Mononuclear cell (primary cell): ENCODE measurements at regions not wholly inside any gene's neighbourhood (a gene's known extent, or its start where the extent isn't known, plus 50 kb on each side); places are given as distances from the start of the nearest gene placed in this dataset.

Source experiments
- H3K27me3 ChIP-seq: 2 replicates; pipeline ENCODE4 v1.6.0; 2011; ENCODE audit warnings: low read length, control low read depth; ENCODE audit not compliant: insufficient read depth
- H3K4me1 ChIP-seq: 2 replicates; pipeline ENCODE4 v1.5.1; 2011; ENCODE audit warnings: mild to moderate bottlenecking, low read length, control low read depth; ENCODE audit not compliant: insufficient read depth
- H3K4me3 ChIP-seq: 2 replicates; pipeline ENCODE4 v1.5.1; 2011; ENCODE audit warnings: mild to moderate bottlenecking, low read length, moderate library complexity
- H3K9me3 ChIP-seq: 2 replicates; pipeline ENCODE4 v1.5.1; 2011; ENCODE audit warnings: low read depth, mild to moderate bottlenecking, control low read depth, low read length

DNA sequence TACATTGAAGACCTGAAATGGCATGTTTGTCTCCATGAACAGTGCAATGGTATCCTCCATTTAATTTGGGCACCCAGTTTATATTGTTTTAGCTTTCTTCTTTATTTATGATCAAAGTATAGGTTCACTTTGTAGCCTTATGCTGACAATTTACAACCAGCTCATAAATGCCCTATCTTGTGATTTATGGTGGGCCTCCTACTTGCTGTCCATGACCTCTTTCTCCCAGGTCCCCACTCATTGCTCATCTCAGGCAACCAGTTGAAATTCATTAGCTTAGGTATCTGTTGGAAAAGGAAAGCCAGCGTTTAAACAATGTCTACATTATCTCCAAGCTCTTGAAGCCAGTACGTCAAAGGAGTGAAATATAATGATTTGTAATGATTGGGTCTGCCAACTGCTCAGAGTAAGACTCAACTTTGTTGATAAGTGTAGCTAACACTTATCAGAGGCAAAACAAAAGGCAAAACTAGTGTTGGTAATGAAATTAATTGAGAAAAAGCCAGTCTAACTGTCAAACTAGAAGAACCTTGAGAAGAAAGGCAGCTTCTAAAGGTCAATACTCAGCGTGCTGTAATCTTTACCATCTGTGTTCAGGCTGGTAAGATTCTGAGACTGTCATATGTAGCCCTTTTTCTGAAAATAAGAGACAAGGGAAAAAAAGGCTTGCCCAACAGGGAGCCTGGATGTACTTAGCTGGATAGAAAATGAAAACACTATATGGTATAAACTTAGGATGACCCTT is 695.9 kb downstream of the EPHA4 start:
- no peaks in the 10 kb centered on the region for H3K4me1 ChIP-seq
- H3K4me3 ChIP-seq: no peak overlapping the region
- no peaks in the 10 kb centered on the region for H3K27me3 ChIP-seq
- no peaks in the 10 kb centered on the region for H3K9me3 ChIP-seq

DNA sequence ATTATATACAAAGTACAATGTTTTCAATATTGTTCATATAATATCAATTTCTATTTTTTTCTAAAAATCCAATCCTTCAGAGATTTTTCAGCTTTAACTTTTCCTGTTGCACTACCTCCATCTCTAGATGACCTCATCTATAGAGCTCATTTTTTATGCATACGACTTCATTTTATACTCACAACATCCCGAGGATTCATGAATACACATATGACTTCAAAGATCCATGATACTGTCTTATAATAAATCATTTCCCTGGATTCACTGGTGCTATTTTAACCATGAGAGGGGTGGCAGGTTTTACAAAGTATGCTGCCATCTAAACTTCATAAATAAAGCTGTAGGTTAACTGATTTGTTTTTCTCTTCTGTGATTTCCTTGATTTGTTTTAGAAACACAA is 694.6 kb downstream of the EPHA4 start:
- Histone ChIP-seq H3K4me1 (no peaks in the 10 kb centered on the region), H3K9me3 (no peaks in the 10 kb centered on the region), H3K27me3 (no peaks in the 10 kb centered on the region), H3K4me3 (no peak overlapping the region)

- Histone ChIP-seq H3K4me3 (no peak overlapping the region), H3K9me3 (no peaks in the 10 kb centered on the region), H3K4me1 (no peaks in the 10 kb centered on the region), H3K27me3 (no peaks in the 10 kb centered on the region)
Observed at GRCh38 chr2:220877897-220878296, 694.2 kb downstream of the EPHA4 start.

GRCh38 chr2:220880623-220881596 is 691.2 kb downstream of the EPHA4 start:
- no peak overlapping the region for H3K4me3 ChIP-seq
- no peaks in the 10 kb centered on the region for H3K9me3 ChIP-seq
- H3K27me3 ChIP-seq: no peaks in the 10 kb centered on the region
- H3K4me1 ChIP-seq: no peaks in the 10 kb centered on the region

DNA sequence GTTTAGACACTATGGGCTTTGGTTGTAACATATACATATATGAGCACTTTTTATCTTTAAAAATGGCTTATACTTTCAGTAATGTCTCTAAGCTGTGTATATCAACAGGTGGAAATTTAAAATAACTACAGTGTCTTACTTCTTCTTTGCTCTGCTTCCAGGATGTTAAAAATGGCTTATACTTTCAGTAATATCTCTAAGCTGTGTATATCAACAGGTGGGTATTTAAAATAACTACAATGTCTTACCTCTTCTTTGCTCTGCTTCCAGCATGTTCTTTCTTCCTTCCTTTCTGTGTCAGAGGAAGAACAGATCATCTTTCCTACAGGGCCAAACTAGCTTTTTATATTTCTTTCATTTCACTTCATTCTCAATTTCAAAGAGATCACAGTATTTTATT is 689.6 kb downstream of the EPHA4 start:
- H3K4me1 ChIP-seq: no peaks in the 10 kb centered on the region
- H3K9me3 ChIP-seq: no peaks in the 10 kb centered on the region
- no peak overlapping the region for H3K4me3 ChIP-seq
- H3K27me3 ChIP-seq: no peaks in the 10 kb centered on the region

DNA sequence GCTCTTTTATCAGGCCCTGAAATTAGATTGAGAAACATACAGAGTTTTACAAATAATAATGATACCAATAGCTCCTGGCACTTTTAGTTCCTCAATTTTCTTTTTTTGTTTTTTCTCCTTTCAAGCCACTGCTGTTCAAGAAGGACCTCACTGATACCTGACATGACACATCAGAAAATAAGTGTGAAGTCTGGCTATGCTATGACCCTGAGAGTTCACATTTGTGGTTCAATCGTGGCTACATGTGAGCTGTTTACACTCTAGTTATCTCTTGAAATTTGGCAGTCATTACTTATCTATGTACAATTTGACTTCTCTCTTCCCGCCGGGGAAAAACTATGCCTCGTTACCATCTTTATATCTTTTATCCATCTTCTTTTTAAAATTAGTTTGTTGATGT is 686.5 kb downstream of the EPHA4 start:
- H3K9me3 ChIP-seq: no peaks in the 10 kb centered on the region
- no peaks in the 10 kb centered on the region for H3K27me3 ChIP-seq
- no peak overlapping the region for H3K4me3 ChIP-seq
- no peaks in the 10 kb centered on the region for H3K4me1 ChIP-seq

DNA sequence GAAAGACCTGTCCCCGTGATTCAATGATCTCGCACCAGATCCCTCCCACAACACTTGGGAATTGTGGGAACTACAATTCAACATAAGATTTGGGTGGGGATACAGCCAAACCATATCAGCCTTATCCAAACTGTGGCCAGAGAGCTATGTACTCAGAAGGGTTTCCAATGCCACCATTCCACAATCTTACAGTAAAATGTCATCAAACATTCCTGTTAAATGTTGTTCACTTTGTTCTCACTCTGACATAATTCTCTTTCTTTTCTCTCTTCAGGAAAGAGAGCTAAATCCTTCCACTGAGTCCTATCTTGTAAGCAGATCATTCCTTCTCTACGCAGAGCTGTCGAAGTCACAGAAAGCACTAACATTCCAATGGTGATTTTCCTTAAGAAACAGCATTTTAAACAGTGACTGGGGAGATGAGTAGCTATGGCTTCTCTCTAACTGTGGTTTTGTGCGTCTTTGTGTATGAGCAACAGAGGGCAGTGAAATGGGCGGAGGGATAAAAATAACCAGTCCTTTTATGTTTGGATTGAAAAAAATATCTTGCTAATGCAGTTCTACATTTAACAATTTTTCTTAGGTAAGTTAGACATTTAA is 684.7 kb downstream of the EPHA4 start:
- Histone ChIP-seq H3K9me3 (no peaks in the 10 kb centered on the region), H3K27me3 (no peaks in the 10 kb centered on the region), H3K4me3 (no peak overlapping the region), H3K4me1 (no peaks in the 10 kb centered on the region)

GRCh38 chr2:220887876-220888275 is 684.2 kb downstream of the EPHA4 start:
- H3K4me3 ChIP-seq: no peak overlapping the region
- no peaks in the 10 kb centered on the region for H3K4me1 ChIP-seq
- H3K9me3 ChIP-seq: no peaks in the 10 kb centered on the region
- no peaks in the 10 kb centered on the region for H3K27me3 ChIP-seq

- Histone ChIP-seq H3K9me3 (no peaks in the 10 kb centered on the region), H3K4me3 (no peak overlapping the region), H3K27me3 (no peaks in the 10 kb centered on the region), H3K4me1 (no peaks in the 10 kb centered on the region)
Observed at GRCh38 chr2:220890931-220891330, 681.2 kb downstream of the EPHA4 start.

GRCh38 chr2:220891405-220891804 is 680.7 kb downstream of the EPHA4 start:
- no peak overlapping the region for H3K4me3 ChIP-seq
- no peaks in the 10 kb centered on the region for H3K27me3 ChIP-seq
- H3K9me3 ChIP-seq: no peaks in the 10 kb centered on the region
- H3K4me1 ChIP-seq: no peaks in the 10 kb centered on the region

DNA sequence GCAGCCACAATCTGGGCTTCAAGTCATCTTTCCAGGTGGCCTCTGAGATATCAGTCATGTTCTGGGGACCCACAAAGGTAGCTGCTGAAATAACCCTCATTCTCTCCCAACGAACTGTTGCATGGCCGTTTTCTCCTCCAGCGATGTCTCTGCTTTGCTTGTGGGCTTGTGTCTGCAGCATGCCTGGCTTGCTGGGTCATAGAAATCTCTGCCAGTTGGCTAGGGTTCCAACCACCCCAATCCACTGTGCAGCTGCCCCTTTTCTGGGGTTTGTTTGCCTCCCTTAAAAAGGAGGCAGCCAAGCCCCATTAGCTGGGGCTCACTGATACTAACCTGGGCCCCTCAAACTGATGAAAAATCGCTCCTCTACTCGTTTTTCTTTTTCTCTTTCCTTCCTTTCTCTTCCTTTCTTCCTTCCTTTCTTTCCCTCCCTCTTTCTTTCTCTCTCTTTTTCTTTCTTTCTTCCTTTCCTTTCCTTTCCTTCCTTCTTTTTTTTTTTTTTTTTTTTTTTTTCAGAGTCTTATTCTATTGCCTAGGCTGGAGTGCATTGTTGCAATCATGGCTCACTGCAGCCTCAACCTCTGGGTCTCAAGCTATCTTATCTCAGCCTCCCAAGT is 680.0 kb downstream of the EPHA4 start:
- Histone ChIP-seq H3K27me3 (no peaks in the 10 kb centered on the region), H3K4me3 (no peak overlapping the region), H3K9me3 (no peaks in the 10 kb centered on the region), H3K4me1 (no peaks in the 10 kb centered on the region)

GRCh38 chr2:220893411-220893810 is 678.7 kb downstream of the EPHA4 start:
- Histone ChIP-seq H3K4me1 (no peaks in the 10 kb centered on the region), H3K9me3 (no peaks in the 10 kb centered on the region), H3K4me3 (no peak overlapping the region)

GRCh38 chr2:220894069-220894468 is 678.0 kb downstream of the EPHA4 start:
- Histone ChIP-seq H3K4me3 (no peak overlapping the region), H3K4me1 (no peaks in the 10 kb centered on the region), H3K9me3 (no peaks in the 10 kb centered on the region), H3K27me3 (no peaks in the 10 kb centered on the region)

More at GRCh38 chr2:220893411-220893810, 678.7 kb downstream of the EPHA4 start:
- H3K27me3 ChIP-seq: no peaks in the 10 kb centered on the region

DNA sequence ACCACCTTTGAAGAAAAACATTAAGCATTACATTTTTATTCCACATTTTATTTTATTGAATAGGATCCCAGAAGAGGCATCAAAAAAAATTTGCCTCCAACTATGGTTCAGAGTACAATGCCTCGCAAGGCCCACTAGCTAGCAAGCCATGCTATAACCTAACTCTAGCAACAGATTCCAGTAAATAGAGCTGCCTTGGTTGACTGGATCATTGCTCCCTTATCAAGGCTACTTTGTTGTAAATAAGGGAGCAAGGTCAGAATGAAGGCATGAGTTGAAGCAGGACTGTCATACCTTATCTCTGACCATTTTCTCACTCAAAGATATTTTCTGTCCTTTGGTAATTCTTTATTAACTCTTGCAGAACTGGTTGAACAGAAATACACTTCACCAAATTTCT is 672.6 kb downstream of the EPHA4 start:
- Histone ChIP-seq H3K9me3 (no peaks in the 10 kb centered on the region), H3K4me1 (no peaks in the 10 kb centered on the region), H3K27me3 (no peaks in the 10 kb centered on the region), H3K4me3 (no peak overlapping the region)

GRCh38 chr2:220904015-220904414 is 668.1 kb downstream of the EPHA4 start:
- no peak overlapping the region for H3K4me3 ChIP-seq

More at GRCh38 chr2:220904015-220904414, 668.1 kb downstream of the EPHA4 start:
- no peaks in the 10 kb centered on the region for H3K9me3 ChIP-seq
- no peaks in the 10 kb centered on the region for H3K27me3 ChIP-seq
- H3K4me1 ChIP-seq: no peaks in the 10 kb centered on the region
